Testis (tissue), 2 donors: ENCODE measurements at regions not wholly inside any gene's neighbourhood (a gene's known extent, or its start where the extent isn't known, plus 50 kb on each side); places are given as distances from the start of the nearest gene placed in this dataset.

Experiments
- POLR2A ChIP-seq: fragments of 450-650 bp; IDR thresholded peaks from one replicate; pipeline ENCODE4 v1.6.1; 2017; ENCODE audit warnings: antibody characterized with exemption, mild to moderate bottlenecking, moderate library complexity
- TF ChIP-seq, protein P1 (sequence below), 3 experiments: fragments of 450-650 bp in 2 of 3; fragments of 200-600 bp in 1 of 3; sonication (generic) in 1 of 3; IDR thresholded peaks; one replicate each; pipeline ENCODE4 v1.5.1; 2016 to 2019; ENCODE audit warnings: antibody characterized with exemption in 3 of 3, mild to moderate bottlenecking in 2 of 3, moderate library complexity in 1 of 3

DNA sequence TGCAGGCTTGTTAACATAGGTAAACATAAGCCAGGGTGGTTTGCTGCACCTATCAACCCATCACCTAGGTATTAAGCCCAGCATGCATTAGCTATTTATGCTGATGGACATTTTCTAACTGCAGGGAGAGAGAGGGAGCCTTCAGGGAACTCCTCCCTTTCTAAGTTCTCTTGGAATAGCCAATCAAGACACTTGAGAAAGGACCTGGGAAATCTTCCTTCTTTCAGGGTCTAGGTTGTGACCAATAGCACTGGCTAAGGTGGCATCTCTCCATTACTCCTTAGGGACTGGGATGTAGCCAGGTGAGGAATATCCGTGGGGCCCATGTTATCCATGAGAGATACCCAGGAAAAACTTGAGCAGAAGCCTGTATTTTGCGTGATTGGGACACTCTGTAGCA lies 849.6 kb upstream of the MAP3K7 start:
- TF ChIP-seq, protein P1, sequence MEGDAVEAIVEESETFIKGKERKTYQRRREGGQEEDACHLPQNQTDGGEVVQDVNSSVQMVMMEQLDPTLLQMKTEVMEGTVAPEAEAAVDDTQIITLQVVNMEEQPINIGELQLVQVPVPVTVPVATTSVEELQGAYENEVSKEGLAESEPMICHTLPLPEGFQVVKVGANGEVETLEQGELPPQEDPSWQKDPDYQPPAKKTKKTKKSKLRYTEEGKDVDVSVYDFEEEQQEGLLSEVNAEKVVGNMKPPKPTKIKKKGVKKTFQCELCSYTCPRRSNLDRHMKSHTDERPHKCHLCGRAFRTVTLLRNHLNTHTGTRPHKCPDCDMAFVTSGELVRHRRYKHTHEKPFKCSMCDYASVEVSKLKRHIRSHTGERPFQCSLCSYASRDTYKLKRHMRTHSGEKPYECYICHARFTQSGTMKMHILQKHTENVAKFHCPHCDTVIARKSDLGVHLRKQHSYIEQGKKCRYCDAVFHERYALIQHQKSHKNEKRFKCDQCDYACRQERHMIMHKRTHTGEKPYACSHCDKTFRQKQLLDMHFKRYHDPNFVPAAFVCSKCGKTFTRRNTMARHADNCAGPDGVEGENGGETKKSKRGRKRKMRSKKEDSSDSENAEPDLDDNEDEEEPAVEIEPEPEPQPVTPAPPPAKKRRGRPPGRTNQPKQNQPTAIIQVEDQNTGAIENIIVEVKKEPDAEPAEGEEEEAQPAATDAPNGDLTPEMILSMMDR (IDR thresholded peaks at IDR 0.05): no peak
- TF ChIP-seq POLR2A: no peak
